Medulla oblongata (tissue), 1 donor: ENCODE measurements at regions not wholly inside any gene's neighbourhood (a gene's known extent, or its start where the extent isn't known, plus 50 kb on each side); places are given as distances from the start of the nearest gene placed in this dataset.

ENCODE experiments used
- DNase-seq: peaks from one replicate; pipeline ENCODE4 v3.0.0-alpha.2; 2015; ENCODE audit errors: extremely low spot score

- no peak for DNase-seq
Measured at GRCh38 chr13:62321139-62321538, 905.5 kb upstream of the PCDH20 start.

GRCh38 chr13:62320129-62321108, 904.8 kb upstream of the PCDH20 start:
- peak; percentile 77 for DNase-seq

GRCh38 chr13:62309904-62310303, 894.3 kb upstream of the PCDH20 start:
- no peak for DNase-seq

- no peak for DNase-seq
Measured at GRCh38 chr13:62305756-62306155, 890.1 kb upstream of the PCDH20 start.

- DNase-seq, result no peak
Measured at GRCh38 chr13:62302341-62302740, 886.7 kb upstream of the PCDH20 start.

GRCh38 chr13:62299988-62300387, 884.3 kb upstream of the PCDH20 start:
- no peak for DNase-seq

GRCh38 chr13:62296812-62297211, 881.2 kb upstream of the PCDH20 start:
- no peak for DNase-seq

- DNase-seq, result no peak
Measured at GRCh38 chr13:62294244-62294643, 878.6 kb upstream of the PCDH20 start.

- no peak for DNase-seq
Measured at GRCh38 chr13:62292714-62293480, 877.2 kb upstream of the PCDH20 start.

GRCh38 chr13:62290542-62290941, 874.9 kb upstream of the PCDH20 start:
- DNase-seq, result no peak

GRCh38 chr13:62287764-62288163, 872.1 kb upstream of the PCDH20 start:
- DNase-seq, result no peak

GRCh38 chr13:62280590-62280989, 864.9 kb upstream of the PCDH20 start:
- no peak for DNase-seq

GRCh38 chr13:62278271-62278670, 862.6 kb upstream of the PCDH20 start:
- no peak for DNase-seq

GRCh38 chr13:62251734-62252133, 836.1 kb upstream of the PCDH20 start:
- no peak for DNase-seq

GRCh38 chr13:62250501-62251201, 835.0 kb upstream of the PCDH20 start:
- DNase-seq, result no peak

GRCh38 chr13:62246581-62246980, 830.9 kb upstream of the PCDH20 start:
- no peak for DNase-seq

GRCh38 chr13:62243106-62243505, 827.5 kb upstream of the PCDH20 start:
- DNase-seq, result no peak

GRCh38 chr13:62234780-62235440, 819.3 kb upstream of the PCDH20 start:
- no peak for DNase-seq

- no peak for DNase-seq
Measured at GRCh38 chr13:62210951-62211350, 795.3 kb upstream of the PCDH20 start.

GRCh38 chr13:62209529-62209928, 793.9 kb upstream of the PCDH20 start:
- DNase-seq, result no peak

GRCh38 chr13:62207388-62207787, 791.7 kb upstream of the PCDH20 start:
- DNase-seq, result no peak

- no peak for DNase-seq
Measured at GRCh38 chr13:62206165-62206564, 790.5 kb upstream of the PCDH20 start.
